Neural progenitor cell (in vitro differentiated cells): ENCODE measurements at regions not wholly inside any gene's neighbourhood (a gene's known extent, or its start where the extent isn't known, plus 50 kb on each side); places are given as distances from the start of the nearest gene placed in this dataset.

ENCODE experiments used
- DNase-seq: peaks from one replicate; pipeline ENCODE4 v3.0.0-alpha.2; 2016; ENCODE audit warnings: low spot score
- H2AFZ ChIP-seq: fragments of 200-600 bp; sonication (generic); replicated peaks from 2 replicates; pipeline ENCODE4 v1.6.1; 2016; ENCODE audit warnings: antibody characterized with exemption
- H3F3A ChIP-seq: fragments of 200-600 bp; sonication (generic); 2 replicates; pipeline ENCODE4 v1.6.1; 2016; ENCODE audit warnings: antibody characterized with exemption, low read depth
- H3K27ac ChIP-seq: fragments of 200-600 bp; sonication (generic); 2 replicates; pipeline ENCODE4 v1.5.1; 2016; ENCODE audit warnings: mild to moderate bottlenecking
- H3K27me3 ChIP-seq: fragments of 200-600 bp; sonication (generic); 2 replicates; pipeline ENCODE4 v1.6.1; 2016; ENCODE audit warnings: mild to moderate bottlenecking, moderate library complexity
- H3K36me3 ChIP-seq: fragments of 200-600 bp; sonication (generic); 2 replicates; pipeline ENCODE4 v1.5.1; 2016
- H3K4me1 ChIP-seq: fragments of 200-600 bp; sonication (generic); 2 replicates; pipeline ENCODE4 v1.6.1; 2016; ENCODE audit warnings: mixed run types
- H3K4me2 ChIP-seq: fragments of 200-600 bp; sonication (generic); 2 replicates; pipeline ENCODE4 v1.6.1; 2016
- H3K4me3 ChIP-seq: fragments of 200-600 bp; sonication (generic); 2 replicates; pipeline ENCODE4 v1.5.1; 2016
- H3K79me2 ChIP-seq: fragments of 200-600 bp; sonication (generic); 2 replicates; pipeline ENCODE4 v1.6.1; 2016; ENCODE audit warnings: low read depth
- H3K9ac ChIP-seq: fragments of 200-600 bp; sonication (generic); 2 replicates; pipeline ENCODE4 v1.6.1; 2016
- H3K9me3 ChIP-seq: fragments of 200-600 bp; sonication (generic); 2 replicates; pipeline ENCODE4 v1.5.1; 2016; ENCODE audit warnings: low read depth
- H4K20me1 ChIP-seq: fragments of 200-600 bp; sonication (generic); 2 replicates; pipeline ENCODE4 v1.6.1; 2016; ENCODE audit warnings: low read depth
- H3K27ac Mint-ChIP-seq: 3 replicates; pipeline ENCODE4 v1.8.0; 2021; ENCODE audit warnings: mixed read lengths
- H3K27me3 Mint-ChIP-seq: 2 replicates; pipeline ENCODE4 v1.8.0; 2022; ENCODE audit warnings: low read depth, mild to moderate bottlenecking, inconsistent platforms, moderate library complexity, mixed read lengths; ENCODE audit not compliant: insufficient read depth
- H3K36me3 Mint-ChIP-seq: 3 replicates; pipeline ENCODE4 v1.8.0; 2021; ENCODE audit warnings: mixed read lengths
- H3K4me1 Mint-ChIP-seq: 3 replicates; pipeline ENCODE4 v1.8.0; 2021; ENCODE audit warnings: mixed read lengths
- H3K4me3 Mint-ChIP-seq: 3 replicates; pipeline ENCODE4 v1.8.0; 2021; ENCODE audit warnings: mild to moderate bottlenecking, moderate library complexity, mixed read lengths
- H3K9me3 Mint-ChIP-seq: 3 replicates; pipeline ENCODE4 v1.8.0; 2020; ENCODE audit warnings: mixed read lengths
- CTCF ChIP-seq: fragments of 200-600 bp; sonication (generic); IDR thresholded peaks from 2 replicates; pipeline ENCODE4 v1.5.1; 2017; ENCODE audit warnings: antibody characterized with exemption, mild to moderate bottlenecking
- EZH2 ChIP-seq: fragments of 200-600 bp; sonication (generic); IDR thresholded peaks from 2 replicates; pipeline ENCODE4 v1.6.1; 2017; ENCODE audit warnings: antibody characterized with exemption, mild to moderate bottlenecking, moderate library complexity
- EZH2phosphoT487 ChIP-seq: fragments of 200-600 bp; sonication (generic); IDR thresholded peaks from 2 replicates; pipeline ENCODE4 v1.6.1; 2017; ENCODE audit warnings: antibody characterized with exemption

DNA sequence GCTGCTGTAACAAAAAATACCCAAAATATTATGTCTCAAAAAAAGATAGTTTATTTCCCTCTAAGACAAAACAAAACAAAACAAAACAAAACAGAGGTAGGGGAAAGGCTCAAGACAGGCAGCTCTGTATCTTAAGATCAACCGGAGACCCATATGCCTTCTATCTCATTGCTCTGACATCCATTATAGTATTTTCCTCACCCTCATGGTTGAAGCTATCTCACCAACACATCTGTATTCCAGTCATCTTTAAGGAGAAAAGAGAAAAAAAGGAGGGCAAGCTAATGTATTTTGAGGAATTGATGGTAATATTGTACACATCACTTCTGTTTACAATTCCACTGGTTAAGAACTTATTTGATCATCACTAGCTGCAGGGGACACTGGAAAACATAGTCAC, 239.7 kb downstream of the ICOS start:
- Histone ChIP-seq H3K27ac (no peak overlapping the region), H3K27me3 (no peaks in the 10 kb centered on the region), H3K4me2 (no peak overlapping the region), H3K4me1 (peaks cover 5% of the 10 kb centered on the region), H3F3A (no peaks in the 10 kb centered on the region), H4K20me1 (no peaks in the 10 kb centered on the region), H3K79me2 (no peaks in the 10 kb centered on the region), H3K36me3 (no peaks in the 10 kb centered on the region), H2AFZ (no peak overlapping the region), H3K9me3 (no peaks in the 10 kb centered on the region), H3K4me3 (no peak overlapping the region), H3K9ac (no peak overlapping the region)
- no peak overlapping the region for H3K27ac Mint-ChIP-seq
- no peaks in the 10 kb centered on the region for H3K9me3 Mint-ChIP-seq
- H3K4me3 Mint-ChIP-seq = no peak overlapping the region
- TF ChIP-seq CTCF = no peak
- TF ChIP-seq EZH2 = no peak
- no peak for TF ChIP-seq EZH2phosphoT487
- H3K36me3 Mint-ChIP-seq = no peaks in the 10 kb centered on the region
- DNase-seq = no peak
- peaks cover 2% of the 10 kb centered on the region for H3K27me3 Mint-ChIP-seq
- peaks cover 9% of the 10 kb centered on the region for H3K4me1 Mint-ChIP-seq

- H3K4me3 Mint-ChIP-seq = no peak overlapping the region
- H3K4me1 Mint-ChIP-seq = peaks cover 9% of the 10 kb centered on the region
- Histone ChIP-seq H3K4me2 (no peak overlapping the region), H4K20me1 (no peaks in the 10 kb centered on the region), H3K9ac (no peak overlapping the region), H3F3A (no peaks in the 10 kb centered on the region), H3K4me1 (no peaks in the 10 kb centered on the region), H3K36me3 (no peaks in the 10 kb centered on the region), H3K4me3 (no peak overlapping the region), H3K79me2 (no peaks in the 10 kb centered on the region), H3K27me3 (no peaks in the 10 kb centered on the region), H3K9me3 (no peaks in the 10 kb centered on the region), H2AFZ (peak overlapping the region; percentile 57), H3K27ac (no peak overlapping the region)
- H3K9me3 Mint-ChIP-seq = no peaks in the 10 kb centered on the region
- H3K27ac Mint-ChIP-seq = no peak overlapping the region
- H3K36me3 Mint-ChIP-seq = no peaks in the 10 kb centered on the region
- no peak for DNase-seq
- no peak for TF ChIP-seq EZH2phosphoT487
- peaks cover 2% of the 10 kb centered on the region for H3K27me3 Mint-ChIP-seq
Observed at GRCh38 chr2:204177251-204177976, 240.9 kb downstream of the ICOS start.

DNA sequence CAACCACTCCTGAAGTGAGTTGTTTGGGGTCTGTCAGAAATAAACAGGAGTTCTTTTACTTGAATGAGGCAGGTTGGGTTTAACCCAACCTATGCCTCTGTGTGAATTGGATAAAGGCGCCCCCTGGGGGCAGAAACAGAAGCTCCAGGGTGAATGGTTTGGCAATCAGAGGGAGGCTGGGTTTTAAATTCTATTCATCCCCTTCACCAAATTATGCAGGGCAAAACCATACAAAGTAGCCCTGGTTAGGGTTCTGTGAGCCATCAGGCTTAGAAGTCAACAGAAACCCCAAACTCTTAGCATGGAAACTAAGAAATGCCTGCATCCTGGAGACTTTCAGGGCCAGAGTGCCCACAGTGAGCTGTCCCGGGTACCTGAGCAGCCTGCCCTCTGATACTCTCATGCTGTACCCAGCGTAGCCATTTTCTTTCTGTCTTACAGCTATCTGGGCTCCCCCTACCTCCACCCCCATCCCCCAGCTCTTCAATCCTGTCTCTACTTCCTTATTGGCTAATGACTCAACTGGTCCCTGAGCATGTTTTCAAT, 241.5 kb downstream of the ICOS start:
- no peaks in the 10 kb centered on the region for H3K36me3 Mint-ChIP-seq
- peaks cover 9% of the 10 kb centered on the region for H3K4me1 Mint-ChIP-seq

More for the DNA sequence above, 241.5 kb downstream of the ICOS start:
- H3K27ac Mint-ChIP-seq = no peak overlapping the region
- TF ChIP-seq EZH2phosphoT487 (no peak), CTCF (peak; percentile 87)
- Histone ChIP-seq H3K4me1 (no peaks in the 10 kb centered on the region), H3K36me3 (no peaks in the 10 kb centered on the region), H3K4me2 (no peak overlapping the region), H2AFZ (peak overlapping the region; percentile 57), H3K4me3 (no peak overlapping the region), H3K27ac (no peak overlapping the region), H3K79me2 (no peaks in the 10 kb centered on the region), H3F3A (no peaks in the 10 kb centered on the region), H3K9me3 (no peaks in the 10 kb centered on the region), H3K9ac (no peak overlapping the region), H3K27me3 (no peaks in the 10 kb centered on the region), H4K20me1 (no peaks in the 10 kb centered on the region)
- peak; percentile 66 for DNase-seq
- no peak overlapping the region for H3K4me3 Mint-ChIP-seq
- peaks cover 2% of the 10 kb centered on the region for H3K27me3 Mint-ChIP-seq
- H3K9me3 Mint-ChIP-seq = no peaks in the 10 kb centered on the region
